HUES64 (cell line): ENCODE measurements at regions not wholly inside any gene's neighbourhood (a gene's known extent, or its start where the extent isn't known, plus 50 kb on each side); places are given as distances from the start of the nearest gene placed in this dataset.

Source experiments
- H3K27ac ChIP-seq: 2 replicates; pipeline ENCODE4 v1.7.0; 2013; ENCODE audit warnings: low read depth, low read length, inconsistent platforms
- H3K27me3 ChIP-seq: 2 replicates; pipeline ENCODE4 v1.6.1; 2013; ENCODE audit warnings: mild to moderate bottlenecking, low read length; ENCODE audit not compliant: insufficient read depth
- H3K36me3 ChIP-seq: 2 replicates; pipeline ENCODE4 v1.6.1; 2013; ENCODE audit warnings: mild to moderate bottlenecking, low read length; ENCODE audit not compliant: insufficient read depth
- H3K4me1 ChIP-seq: 2 replicates; pipeline ENCODE4 v1.6.1; 2013; ENCODE audit warnings: mild to moderate bottlenecking, low read length, moderate library complexity; ENCODE audit not compliant: insufficient read depth
- H3K4me3 ChIP-seq: 2 replicates; pipeline ENCODE4 v1.5.1; 2013; ENCODE audit warnings: mild to moderate bottlenecking, low read length, moderate library complexity
- H3K9ac ChIP-seq: 2 replicates; pipeline ENCODE4 v1.6.1; 2013; ENCODE audit warnings: mild to moderate bottlenecking, low read depth, low read length
- H3K9me3 ChIP-seq: 2 replicates; pipeline ENCODE4 v1.6.1; 2013; ENCODE audit warnings: low read depth, low read length; ENCODE audit not compliant: insufficient read depth
- WGBS: fragments of 150-250, 120-280 bp; methylation state at CpG from one replicate; pipeline ENCODE4 v1.1.7; 2013; ENCODE audit warnings: missing lambda C conversion rate; 5-methylcytosine and 5-hydroxymethylcytosine counted together

DNA sequence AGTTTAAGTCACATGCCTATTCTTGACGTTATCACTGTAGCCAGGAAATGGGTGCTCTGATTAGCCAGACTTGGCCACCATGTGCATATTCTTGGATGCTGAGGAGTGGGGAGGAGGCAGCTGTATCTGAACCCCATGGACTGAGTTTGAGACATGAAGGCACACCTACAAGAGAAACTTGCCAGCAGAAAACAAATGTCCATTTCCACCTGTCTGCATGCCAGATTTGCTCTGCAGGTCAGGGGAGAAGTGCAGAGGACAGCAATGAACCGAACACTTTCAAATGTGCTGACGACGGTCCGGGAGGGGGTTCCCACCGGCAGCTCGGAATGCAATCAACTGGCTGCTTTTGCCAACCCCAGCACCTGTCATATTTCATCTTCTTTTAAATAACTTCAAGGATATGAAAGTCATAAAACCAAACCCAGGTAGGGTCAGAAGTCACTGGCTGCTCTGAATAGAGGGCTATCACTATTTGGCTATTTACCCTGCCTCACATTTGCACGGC lies 287.8 kb upstream of the N4BP1 start:
- no peaks in the 10 kb centered on the region for H3K36me3 ChIP-seq
- 89% methylated on average over 8 of the region's 8 CpGs for WGBS
- 0 out of 2 replicates have a peak, but pooled peaks cover 5% of the 10 kb centered on the region for H3K4me1 ChIP-seq
- H3K9me3 ChIP-seq = no peaks in the 10 kb centered on the region
- H3K27ac ChIP-seq = no peak overlapping the region
- H3K9ac ChIP-seq = no peak overlapping the region
- no peak overlapping the region for H3K4me3 ChIP-seq
- no peaks in the 10 kb centered on the region for H3K27me3 ChIP-seq

GRCh38 chr16:48895142-48895541 lies 285.2 kb upstream of the N4BP1 start:
- Histone ChIP-seq H3K27me3 (no peaks in the 10 kb centered on the region), H3K9ac (no peak overlapping the region), H3K4me3 (no peak overlapping the region), H3K27ac (no peak overlapping the region), H3K9me3 (no peaks in the 10 kb centered on the region), H3K4me1 (no peaks in the 10 kb centered on the region), H3K36me3 (no peaks in the 10 kb centered on the region)
- 64% methylated on average over 5 of the region's 5 CpGs for WGBS

- H3K4me3 ChIP-seq = no peak overlapping the region
- no peaks in the 10 kb centered on the region for H3K4me1 ChIP-seq
- no peaks in the 10 kb centered on the region for H3K9me3 ChIP-seq
- WGBS = 100% methylated on average over 2 of the region's 2 CpGs
- H3K27me3 ChIP-seq = no peaks in the 10 kb centered on the region
- H3K36me3 ChIP-seq = no peaks in the 10 kb centered on the region
- H3K9ac ChIP-seq = no peak overlapping the region
- H3K27ac ChIP-seq = no peak overlapping the region
Measured at GRCh38 chr16:48892893-48893292, 282.9 kb upstream of the N4BP1 start.

DNA sequence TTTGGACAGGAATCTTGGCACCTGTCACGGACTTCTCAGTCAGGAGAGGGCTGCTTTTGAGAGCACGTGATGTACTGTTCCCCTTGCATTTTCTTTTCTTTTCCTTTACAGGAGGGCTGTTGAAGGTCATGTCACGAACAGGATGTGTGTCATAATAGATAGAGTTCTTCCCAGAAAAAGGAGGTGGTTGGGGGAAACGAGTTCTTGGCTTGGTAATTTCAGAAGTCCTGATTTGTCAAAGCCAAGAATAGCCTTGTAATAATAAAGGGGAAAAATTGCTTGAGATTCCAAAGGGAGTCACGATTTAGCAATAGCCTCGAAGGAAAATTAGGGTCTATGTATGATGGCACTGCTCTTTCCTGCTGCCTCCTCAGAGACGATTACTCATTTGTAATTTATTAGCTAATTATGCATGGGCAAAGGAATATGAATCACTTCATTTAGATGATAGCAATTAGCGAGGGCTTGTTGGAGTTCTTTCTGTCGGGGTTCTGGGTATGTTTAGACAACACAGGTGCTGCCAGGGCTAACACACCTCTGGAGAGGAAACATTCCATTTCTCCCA lies 277.7 kb upstream of the N4BP1 start:
- Histone ChIP-seq H3K4me3 (no peak overlapping the region), H3K9me3 (no peaks in the 10 kb centered on the region), H3K4me1 (no peaks in the 10 kb centered on the region), H3K36me3 (no peaks in the 10 kb centered on the region), H3K9ac (no peak overlapping the region), H3K27me3 (no peaks in the 10 kb centered on the region), H3K27ac (no peak overlapping the region)
- WGBS = 86% methylated on average over 9 of the region's 9 CpGs

DNA sequence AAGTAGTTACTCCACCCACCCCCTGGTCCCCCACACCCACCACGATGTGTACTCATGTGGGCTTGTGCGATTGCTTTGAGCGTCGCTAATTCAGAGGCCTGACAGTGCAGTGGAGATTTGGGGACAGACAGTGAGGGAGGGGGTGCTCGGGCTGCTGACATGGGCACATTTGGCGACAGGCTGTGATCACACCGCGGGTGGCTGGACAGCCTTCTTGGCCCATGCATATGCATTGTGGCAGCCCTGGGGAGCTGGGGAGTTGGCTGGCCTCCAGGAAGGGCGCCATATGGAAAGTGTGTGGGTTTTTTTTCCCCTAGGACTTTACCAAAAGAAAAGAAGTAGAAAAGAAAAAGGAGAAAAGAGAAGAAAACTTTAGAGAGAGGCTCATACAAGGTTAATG lies 275.5 kb upstream of the N4BP1 start:
- Histone ChIP-seq H3K9me3 (no peaks in the 10 kb centered on the region), H3K4me3 (no peak overlapping the region), H3K9ac (no peak overlapping the region), H3K36me3 (no peaks in the 10 kb centered on the region), H3K27me3 (no peaks in the 10 kb centered on the region), H3K27ac (no peak overlapping the region), H3K4me1 (no peaks in the 10 kb centered on the region)
- 80% methylated on average over 9 of the region's 9 CpGs for WGBS

GRCh38 chr16:48881272-48881671 lies 271.3 kb upstream of the N4BP1 start:
- H3K36me3 ChIP-seq = no peaks in the 10 kb centered on the region
- H3K4me1 ChIP-seq = no peaks in the 10 kb centered on the region
- H3K27me3 ChIP-seq = no peaks in the 10 kb centered on the region
- H3K4me3 ChIP-seq = no peak overlapping the region
- no CpG with 5 or more reads among the region's 2 CpGs for WGBS
- H3K9ac ChIP-seq = no peak overlapping the region
- no peaks in the 10 kb centered on the region for H3K9me3 ChIP-seq
- no peak overlapping the region for H3K27ac ChIP-seq

GRCh38 chr16:48879223-48880122 lies 269.5 kb upstream of the N4BP1 start:
- WGBS = 88% methylated on average over 14 of the region's 14 CpGs
- Histone ChIP-seq H3K4me1 (no peaks in the 10 kb centered on the region), H3K27ac (no peak overlapping the region), H3K27me3 (no peaks in the 10 kb centered on the region), H3K9ac (no peak overlapping the region), H3K4me3 (no peak overlapping the region), H3K9me3 (no peaks in the 10 kb centered on the region), H3K36me3 (no peaks in the 10 kb centered on the region)

- Histone ChIP-seq H3K4me1 (no peaks in the 10 kb centered on the region), H3K27me3 (no peaks in the 10 kb centered on the region), H3K9ac (no peak overlapping the region), H3K27ac (no peak overlapping the region), H3K4me3 (no peak overlapping the region), H3K9me3 (no peaks in the 10 kb centered on the region), H3K36me3 (no peaks in the 10 kb centered on the region)
- WGBS = 90% methylated on average over 3 of the region's 3 CpGs
Measured at GRCh38 chr16:48877946-48878345, 268.0 kb upstream of the N4BP1 start.

DNA sequence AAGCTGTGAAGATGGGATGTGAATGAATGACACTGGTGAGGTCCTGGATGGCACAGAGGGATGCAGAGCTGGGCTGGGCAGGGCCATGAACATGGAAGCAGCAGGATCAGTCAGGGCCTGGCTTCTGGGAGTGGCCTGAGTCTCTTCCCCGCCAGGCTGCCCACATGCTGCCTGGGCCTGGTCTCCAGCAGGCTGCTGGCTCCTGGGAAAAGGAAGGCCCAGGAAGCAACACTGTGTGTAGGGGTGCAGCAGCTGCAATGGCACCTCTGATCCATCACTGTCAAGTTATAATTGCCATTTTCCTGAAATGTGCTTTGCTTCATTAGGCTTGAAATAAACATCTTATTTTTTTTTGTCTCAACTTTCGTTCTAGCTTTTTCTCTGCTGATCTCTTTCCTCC lies 260.2 kb upstream of the N4BP1 start:
- Histone ChIP-seq H3K9me3 (no peaks in the 10 kb centered on the region), H3K27me3 (no peaks in the 10 kb centered on the region), H3K4me3 (no peak overlapping the region), H3K4me1 (no peaks in the 10 kb centered on the region), H3K9ac (no peak overlapping the region), H3K36me3 (no peaks in the 10 kb centered on the region), H3K27ac (no peak overlapping the region)
- 92% methylated on average over 2 of the region's 2 CpGs for WGBS

DNA sequence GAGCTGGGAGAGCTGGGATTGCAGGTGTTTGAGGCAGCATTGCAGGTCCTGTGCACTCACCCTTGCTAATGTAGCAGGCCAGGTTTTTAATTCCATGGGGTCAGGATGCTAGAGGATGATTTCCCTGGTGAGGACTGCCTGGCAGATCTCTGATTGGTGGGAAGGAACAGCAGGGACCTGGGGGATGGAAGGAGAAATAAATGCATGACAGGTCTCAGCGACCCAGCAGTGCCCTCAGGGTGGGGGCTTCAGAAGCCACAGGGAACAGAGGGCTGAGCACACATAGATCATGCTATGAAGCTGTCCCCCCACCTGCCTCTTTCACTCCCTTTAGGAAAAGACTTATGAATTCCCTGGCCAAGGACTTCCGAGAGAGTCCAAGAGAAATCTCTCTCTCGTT lies 255.5 kb upstream of the N4BP1 start:
- 85% methylated on average over 3 of the region's 3 CpGs for WGBS
- Histone ChIP-seq H3K4me3 (no peak overlapping the region), H3K36me3 (no peaks in the 10 kb centered on the region), H3K27ac (no peak overlapping the region), H3K9ac (no peak overlapping the region), H3K27me3 (no peaks in the 10 kb centered on the region), H3K9me3 (no peaks in the 10 kb centered on the region), H3K4me1 (no peaks in the 10 kb centered on the region)

DNA sequence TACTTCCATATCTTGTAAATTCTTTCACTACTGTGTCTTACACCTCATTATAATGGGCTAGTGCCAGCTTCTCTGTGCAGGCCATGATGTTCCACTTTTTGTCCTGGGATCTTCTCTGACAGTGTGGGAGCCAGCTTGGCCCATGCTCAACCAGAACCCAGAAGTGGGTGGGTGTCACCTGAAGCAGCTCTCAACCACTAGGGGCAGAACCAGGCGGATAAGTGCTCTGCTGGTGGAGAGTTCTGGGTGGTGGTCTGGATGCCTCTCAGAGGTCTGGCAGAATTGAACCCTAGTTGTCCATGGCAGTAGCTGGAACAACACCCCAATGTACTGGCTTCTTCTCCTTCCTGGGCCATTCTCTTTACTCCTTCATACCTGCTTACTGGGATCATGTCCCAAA lies 254.1 kb upstream of the N4BP1 start:
- Histone ChIP-seq H3K27ac (no peak overlapping the region), H3K4me1 (no peaks in the 10 kb centered on the region), H3K9ac (no peak overlapping the region), H3K9me3 (no peaks in the 10 kb centered on the region), H3K4me3 (no peak overlapping the region), H3K27me3 (no peaks in the 10 kb centered on the region), H3K36me3 (no peaks in the 10 kb centered on the region)
- WGBS = 96% methylated on average over 1 of the region's 1 CpG
